ENCODE measurements at regions not wholly inside any gene's neighbourhood (a gene's known extent, or its start where the extent isn't known, plus 50 kb on each side); places are given as distances from the start of the nearest gene placed in this dataset.

DNA sequence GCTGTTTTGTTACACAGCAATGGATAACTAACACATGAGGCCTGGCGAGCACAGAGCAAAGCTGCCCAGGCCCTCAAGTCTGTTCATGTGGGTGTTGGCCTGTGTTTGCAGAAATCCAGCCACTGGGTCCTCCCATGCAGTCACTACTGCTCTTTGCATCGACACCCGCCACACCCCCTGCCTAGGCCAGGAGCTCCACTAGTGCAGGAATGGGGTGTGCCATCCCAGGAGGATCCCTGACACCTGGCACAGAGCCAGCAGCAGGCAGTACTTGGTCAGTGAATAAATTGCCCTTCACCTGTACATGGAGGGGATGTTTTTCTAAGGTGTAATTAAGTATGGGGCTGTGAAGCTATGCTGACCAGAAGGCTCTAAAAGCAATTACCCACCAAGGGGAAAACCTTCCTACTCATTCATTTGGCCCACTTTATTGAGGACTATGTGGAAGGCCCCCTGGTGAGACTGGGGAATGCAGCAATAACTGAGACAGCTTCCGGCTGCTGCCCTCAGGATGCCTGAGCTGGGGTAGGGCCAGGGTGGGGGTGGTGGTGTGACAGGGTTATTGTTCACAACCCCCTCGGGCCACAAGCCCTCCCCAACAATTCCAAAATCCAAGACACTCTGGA is 160.8 kb downstream of the CRYBB2 start:
- TF ChIP-seq POLR2A (IDR thresholded peaks at IDR 0.05; ENCODE audit: low read depth, low read length): no peak
- no peak for TF ChIP-seq TAF1 (IDR thresholded peaks at IDR 0.05; ENCODE audit: borderline replicate concordance, low read depth, low read length)
